ENCODE measurements at regions not wholly inside any gene's neighbourhood (a gene's known extent, or its start where the extent isn't known, plus 50 kb on each side); places are given as distances from the start of the nearest gene placed in this dataset.

- TF ChIP-seq CTCF (IDR thresholded peaks at IDR 0.05) = no peak
- no peak for TF ChIP-seq POLR2AphosphoS5 (IDR thresholded peaks at IDR 0.05)
- TF ChIP-seq POLR2A (IDR thresholded peaks at IDR 0.05) = no peak
Observed at GRCh38 chr20:58077282-58077681, 151.2 kb downstream of the ANKRD60 start.

Measured in breast epithelium (tissue), 3 donors.